CD14-positive monocyte (primary cell): ENCODE measurements at regions not wholly inside any gene's neighbourhood (a gene's known extent, or its start where the extent isn't known, plus 50 kb on each side); places are given as distances from the start of the nearest gene placed in this dataset.

Experiments
- DNase-seq, 3 donors: peaks; one replicate each; pipeline ENCODE4 v3.0.0-alpha.2; 2011 to 2022
- H2AFZ ChIP-seq: 2 replicates; pipeline ENCODE4 v1.6.0; 2012; ENCODE audit warnings: mild to moderate bottlenecking, low read depth, low read length, inconsistent platforms; ENCODE audit not compliant: insufficient read depth, poor library complexity, severe bottlenecking
- H3K27ac ChIP-seq, 2 donors: 1 replicate in 1 of 2; 2 replicates in 1 of 2; pipeline ENCODE4 v1.5.1; 2012 to 2013; ENCODE audit warnings: low read length in 2 of 2, control low read depth in 1 of 2, inconsistent platforms in 1 of 2, low read depth in 1 of 2, mild to moderate bottlenecking in 1 of 2
- H3K27me3 ChIP-seq, 2 donors: one replicate each; pipeline versions ENCODE4 v1.6.0 to v1.6.1; 2011 to 2013; ENCODE audit warnings: low read length in 2 of 2; ENCODE audit not compliant: control insufficient read depth in 2 of 2, insufficient read depth in 2 of 2
- H3K36me3 ChIP-seq, 2 donors: replicated peaks in 1 of 2; 1 replicate in 1 of 2; 2 replicates in 1 of 2; pipeline versions ENCODE4 v1.5.1 to v1.6.1; 2012 to 2013; ENCODE audit warnings: low read length in 2 of 2, control low read depth in 1 of 2, inconsistent platforms in 1 of 2, mild to moderate bottlenecking in 1 of 2; ENCODE audit not compliant: insufficient read depth in 2 of 2, control insufficient read depth in 1 of 2
- H3K4me1 ChIP-seq, 2 donors: 1 replicate in 1 of 2; 2 replicates in 1 of 2; pipeline versions ENCODE4 v1.5.1 to v1.6.1; 2012 to 2013; ENCODE audit warnings: low read length in 2 of 2, control low read depth in 1 of 2, inconsistent platforms in 1 of 2, mild to moderate bottlenecking in 1 of 2, moderate library complexity in 1 of 2; ENCODE audit not compliant: insufficient read depth in 2 of 2, control insufficient read depth in 1 of 2
- H3K4me2 ChIP-seq: replicated peaks from 2 replicates; pipeline ENCODE3; 2012; ENCODE audit warnings: low read length, moderate library complexity, mild to moderate bottlenecking; ENCODE audit not compliant: poor library complexity, severe bottlenecking; ENCODE audit errors: extremely low read depth
- H3K4me3 ChIP-seq, 3 experiments: fragments of 200-600 bp in 1 of 3; sonication (generic) in 1 of 3; replicated peaks in 1 of 3; 1 replicate in 2 of 3; 2 replicates in 1 of 3; pipeline ENCODE4 v1.5.1; 2011 to 2013; ENCODE audit warnings: low read length in 3 of 3, mild to moderate bottlenecking in 3 of 3, control low read depth in 2 of 3, low read depth in 2 of 3, inconsistent platforms in 1 of 3, moderate library complexity in 1 of 3
- H3K79me2 ChIP-seq: 2 replicates; pipeline ENCODE4 v1.6.0; 2012; ENCODE audit warnings: mild to moderate bottlenecking, control low read depth, inconsistent platforms, low read length, moderate library complexity; ENCODE audit not compliant: insufficient read depth
- H3K9ac ChIP-seq: 2 replicates; pipeline ENCODE4 v1.6.0; 2017; ENCODE audit warnings: low read length, mild to moderate bottlenecking; ENCODE audit not compliant: insufficient read depth, poor library complexity, severe bottlenecking
- H3K9me3 ChIP-seq, 2 donors: replicated peaks in 1 of 2; 1 replicate in 1 of 2; 2 replicates in 1 of 2; pipeline versions ENCODE4 v1.5.1 to v1.6.1; 2012 to 2013; ENCODE audit warnings: low read length in 2 of 2, control low read depth in 1 of 2; ENCODE audit not compliant: control insufficient read depth in 1 of 2, insufficient read depth in 1 of 2
- H4K20me1 ChIP-seq: 2 replicates; pipeline ENCODE4 v1.6.0; 2012; ENCODE audit warnings: mild to moderate bottlenecking, low read length, control low read depth, moderate library complexity; ENCODE audit not compliant: insufficient read depth
- H3K27ac Mint-ChIP-seq, 7 donors: one replicate each; pipeline ENCODE4 v1.8.0; 2020; ENCODE audit warnings: mild to moderate bottlenecking in 7 of 7, mixed read lengths in 7 of 7, moderate library complexity in 6 of 7, inconsistent platforms in 2 of 7
- H3K27me3 Mint-ChIP-seq, 3 donors: one replicate each; pipeline ENCODE4 v1.8.0; 2021 to 2022; ENCODE audit warnings: low read depth in 3 of 3, mild to moderate bottlenecking in 3 of 3, mixed read lengths in 3 of 3, moderate library complexity in 3 of 3, inconsistent platforms in 1 of 3
- H3K36me3 Mint-ChIP-seq, 2 donors: one replicate each; pipeline ENCODE4 v1.8.0; 2020; ENCODE audit warnings: mixed read lengths in 2 of 2, inconsistent platforms in 1 of 2, mild to moderate bottlenecking in 1 of 2
- H3K4me1 Mint-ChIP-seq: one replicate; pipeline ENCODE4 v1.8.0; 2020; ENCODE audit warnings: mild to moderate bottlenecking, mixed read lengths
- H3K4me3 Mint-ChIP-seq, 2 donors: one replicate each; pipeline ENCODE4 v1.8.0; 2020; ENCODE audit warnings: mild to moderate bottlenecking in 2 of 2, mixed read lengths in 2 of 2, moderate library complexity in 1 of 2
- H3K9me3 Mint-ChIP-seq, 7 donors: one replicate each; pipeline ENCODE4 v1.8.0; 2020 to 2022; ENCODE audit warnings: mixed read lengths in 7 of 7, mild to moderate bottlenecking in 6 of 7, moderate library complexity in 6 of 7, inconsistent platforms in 2 of 7
- CTCF ChIP-seq: fragments of 200-600 bp; IDR thresholded peaks from one replicate; pipeline ENCODE4 v1.8.0; 2022; ENCODE audit warnings: antibody characterized with exemption, mild to moderate bottlenecking
- WGBS: methylation state at CpG from one replicate; pipeline ENCODE4 v1.1.5; 2013; ENCODE audit warnings: missing lambda C conversion rate; ENCODE audit not compliant: insufficient coverage; 5-methylcytosine and 5-hydroxymethylcytosine counted together
- intact Hi-C, 2 donors: fragments of 100-400 bp; cut with micrococcal nuclease; formaldehyde crosslinking; loops; one replicate each; pipeline versions ENCODE4 v1.15.0 to v1.15.1; 2023

GRCh38 chr10:125455431-125455830, 227.5 kb downstream of the TEX36 start:
- peaks cover 0 to 5% (median 4%) of the 10 kb centered on the region in 3 donors for H3K27me3 Mint-ChIP-seq
- peaks cover 0 to 4% (median 0%) of the 10 kb centered on the region in 7 donors for H3K9me3 Mint-ChIP-seq

GRCh38 chr10:125451319-125451718, 231.6 kb downstream of the TEX36 start:
- Histone ChIP-seq H3K4me3 (no peak overlapping the region), H2AFZ (no peak overlapping the region), H3K27me3 (no peaks in the 10 kb centered on the region), H3K9me3 (no peaks in the 10 kb centered on the region), H3K9ac (no peak overlapping the region), H4K20me1 (no peaks in the 10 kb centered on the region), H3K79me2 (no peaks in the 10 kb centered on the region), H3K4me2 (no peak overlapping the region), H3K4me1 (no peaks in the 10 kb centered on the region), H3K27ac (no peak overlapping the region), H3K36me3 (no peaks in the 10 kb centered on the region)
- Mint-ChIP-seq H3K36me3 (no peaks in the 10 kb centered on the region), H3K27me3 (peaks cover 0 to 7% (median 7%) of the 10 kb centered on the region in 3 donors), H3K9me3 (peaks cover 0 to 4% (median 0%) of the 10 kb centered on the region in 7 donors), H3K4me1 (no peaks in the 10 kb centered on the region), H3K27ac (no peak overlapping the region), H3K4me3 (no peak overlapping the region)
- 97% methylated on average over 8 of the region's 10 CpGs for WGBS
- intact Hi-C loops: no loop called here
- TF ChIP-seq CTCF: no peak
- no peak for DNase-seq

More at GRCh38 chr10:125455431-125455830, 227.5 kb downstream of the TEX36 start:
- H3K9me3 ChIP-seq: no peaks in the 10 kb centered on the region
- Mint-ChIP-seq H3K4me3 (no peak overlapping the region), H3K36me3 (no peaks in the 10 kb centered on the region), H3K27ac (no peak overlapping the region), H3K4me1 (no peaks in the 10 kb centered on the region)
- no peak for TF ChIP-seq CTCF
- H3K4me3 ChIP-seq: no peak overlapping the region
- H3K9ac ChIP-seq: no peak overlapping the region
- H3K27me3 ChIP-seq: no peaks in the 10 kb centered on the region
- intact Hi-C loops: no loop called here
- no peaks in the 10 kb centered on the region for H4K20me1 ChIP-seq
- no peak for DNase-seq
- H3K4me1 ChIP-seq: no peaks in the 10 kb centered on the region
- no peaks in the 10 kb centered on the region for H3K79me2 ChIP-seq
- H2AFZ ChIP-seq: no peak overlapping the region
- H3K36me3 ChIP-seq: no peaks in the 10 kb centered on the region
- H3K4me2 ChIP-seq: no peak overlapping the region
- WGBS: no CpG with 5 or more reads among the region's 2 CpGs
- no peak overlapping the region for H3K27ac ChIP-seq
